Activated CD4-positive, alpha-beta memory T cell treated with anti-CD3 and anti-CD28 coated beads for 36 hours (primary cell): ENCODE measurements at regions not wholly inside any gene's neighbourhood (a gene's known extent, or its start where the extent isn't known, plus 50 kb on each side); places are given as distances from the start of the nearest gene placed in this dataset.
"Not testable (repeated sequence)": the region's sequence is repeated elsewhere in the genome, so short reads cannot be mapped to it uniquely, and the experiment has no call there.

ENCODE experiments used
- CTCF ChIA-PET: fragments of 350-600 bp; sonication (Branson Sonifier 250); formaldehyde crosslinking; loops from one replicate; lab custom pipeline; 2021; ENCODE audit warnings: antibody characterized with exemption, inconsistent platforms; lab: Charles Lee
- POLR2A ChIA-PET: fragments of 350-600 bp; sonication (Branson Sonifier 250); formaldehyde crosslinking; loops from one replicate; lab custom pipeline; 2021; ENCODE audit warnings: antibody characterized with exemption; lab: Charles Lee
- DNase-seq: peaks from one replicate; pipeline ENCODE4 v3.0.0-alpha.2; 2020
- H3K27ac Mint-ChIP-seq: one replicate; pipeline ENCODE4 v1.8.0; 2021; ENCODE audit warnings: mixed read lengths
- H3K27me3 Mint-ChIP-seq: one replicate; pipeline ENCODE4 v1.8.0; 2021; ENCODE audit warnings: mixed read lengths
- H3K36me3 Mint-ChIP-seq: one replicate; pipeline ENCODE4 v1.8.0; 2021; ENCODE audit warnings: mixed read lengths
- H3K4me1 Mint-ChIP-seq: one replicate; pipeline ENCODE4 v1.8.0; 2021; ENCODE audit warnings: low read depth, mixed read lengths
- H3K4me3 Mint-ChIP-seq: one replicate; pipeline ENCODE4 v1.8.0; 2021; ENCODE audit warnings: mild to moderate bottlenecking, mixed read lengths
- H3K9me3 Mint-ChIP-seq: one replicate; pipeline ENCODE4 v1.8.0; 2021; ENCODE audit warnings: mixed read lengths
- intact Hi-C: fragments of 100-400 bp; cut with micrococcal nuclease; formaldehyde crosslinking; loops from one replicate; pipeline ENCODE4 v1.15.1; 2023

DNA sequence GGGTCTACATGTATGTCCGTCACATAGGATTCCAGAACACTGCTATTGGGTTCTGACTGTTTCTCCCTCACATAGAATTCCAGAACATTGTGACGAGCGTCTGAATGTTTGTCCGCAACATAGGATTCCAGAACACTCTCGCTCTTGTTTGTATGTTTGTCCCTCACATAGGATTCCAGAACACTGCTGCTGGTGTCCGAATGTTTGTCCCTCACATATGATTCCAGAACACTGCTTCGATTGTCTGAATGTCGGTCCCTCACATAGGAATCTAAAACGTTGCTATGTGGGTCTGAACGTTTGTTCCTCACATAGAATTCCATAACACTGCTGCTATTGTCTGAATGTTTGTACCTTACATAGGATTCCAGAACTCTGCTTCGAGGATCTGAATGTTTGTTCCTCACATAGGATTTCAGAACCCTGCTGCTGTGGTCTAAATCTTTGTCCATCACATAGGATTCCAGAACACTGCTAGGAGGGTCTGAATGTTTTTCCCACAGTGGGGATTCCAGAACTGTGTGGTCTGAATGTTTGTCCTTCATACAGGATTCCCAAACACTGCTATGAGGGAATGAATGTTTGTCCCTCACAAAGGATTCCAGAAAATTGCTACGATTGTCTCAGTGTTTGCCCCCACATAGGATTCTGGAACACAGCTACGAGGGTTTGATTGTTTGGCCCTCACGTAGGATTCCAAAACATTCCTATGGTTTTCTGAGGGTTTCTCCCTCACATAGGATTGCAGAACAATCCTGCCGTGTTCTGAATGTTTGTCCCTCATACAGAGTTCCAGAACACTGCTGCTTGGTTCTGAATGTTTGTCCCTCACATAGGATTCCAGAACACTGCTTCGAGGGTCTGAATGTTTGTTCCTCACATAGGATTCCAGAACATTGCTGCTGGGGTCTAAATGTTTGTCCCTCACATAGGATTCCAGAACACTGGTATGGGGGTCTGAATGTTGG, 220.5 kb downstream of the FOXD4L6 start:
- Mint-ChIP-seq H3K27me3 (peaks cover 7% of the 10 kb centered on the region), H3K9me3 (peaks cover 100% of the 10 kb centered on the region), H3K4me3 (no peak overlapping the region), H3K27ac (no peak overlapping the region), H3K36me3 (peaks cover 62% of the 10 kb centered on the region), H3K4me1 (no peaks in the 10 kb centered on the region)
- intact Hi-C loops, result no loop called here
- ChIA-PET CTCF (no interaction called here), POLR2A (no interaction called here)
- no peak for DNase-seq

DNA sequence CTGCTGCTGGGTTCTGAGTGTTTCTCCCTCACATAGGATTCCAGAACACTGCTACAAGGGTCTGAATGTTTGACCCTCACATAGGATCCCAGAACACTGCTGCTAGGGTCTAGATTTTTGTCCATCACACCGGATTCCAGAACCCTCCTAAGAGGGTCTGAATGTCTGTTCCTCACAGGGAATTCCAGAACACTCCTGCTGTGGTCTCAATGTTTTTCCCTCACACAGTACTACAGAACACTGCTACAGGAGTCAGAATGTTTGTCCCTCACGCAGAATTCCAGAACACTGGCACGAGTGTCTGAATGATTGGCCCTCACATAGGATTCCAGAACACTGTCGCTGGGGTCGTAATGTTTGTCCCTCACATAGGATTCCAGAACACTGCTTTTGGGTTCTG, 221.6 kb downstream of the FOXD4L6 start:
- H3K27me3 Mint-ChIP-seq, DNase-seq, CTCF ChIA-PET, H3K4me1 Mint-ChIP-seq, intact Hi-C loops, POLR2A ChIA-PET, H3K27ac Mint-ChIP-seq, H3K4me3 Mint-ChIP-seq: not testable (repeated sequence)
- Mint-ChIP-seq H3K36me3 (peaks cover 69% of the 10 kb centered on the region), H3K9me3 (peaks cover 100% of the 10 kb centered on the region)

DNA sequence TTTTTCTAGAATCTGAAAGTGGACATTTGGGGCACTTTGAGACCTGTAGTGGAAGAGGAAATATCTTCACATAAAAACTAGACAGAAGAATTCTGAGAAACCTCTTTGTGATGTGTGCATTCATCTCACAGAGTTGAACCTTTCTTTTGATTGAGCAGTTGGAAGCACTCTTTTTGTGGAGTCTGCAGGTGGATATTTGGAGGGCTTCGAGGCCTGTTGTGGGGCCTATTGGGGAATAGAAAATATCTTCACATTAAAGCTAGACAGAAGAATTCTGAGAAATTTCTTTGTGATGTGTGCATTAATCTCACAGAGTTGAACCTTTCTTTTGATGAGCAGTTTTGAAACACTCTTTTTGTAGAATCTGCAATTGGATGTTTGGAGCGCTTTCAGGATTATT, 236.2 kb downstream of the FOXD4L6 start:
- Mint-ChIP-seq H3K9me3 (peaks cover 98% of the 10 kb centered on the region), H3K36me3 (peaks cover 96% of the 10 kb centered on the region)
- H3K27me3 Mint-ChIP-seq, POLR2A ChIA-PET, DNase-seq, H3K4me1 Mint-ChIP-seq, intact Hi-C loops, H3K4me3 Mint-ChIP-seq, CTCF ChIA-PET, H3K27ac Mint-ChIP-seq: not testable (repeated sequence)

DNA sequence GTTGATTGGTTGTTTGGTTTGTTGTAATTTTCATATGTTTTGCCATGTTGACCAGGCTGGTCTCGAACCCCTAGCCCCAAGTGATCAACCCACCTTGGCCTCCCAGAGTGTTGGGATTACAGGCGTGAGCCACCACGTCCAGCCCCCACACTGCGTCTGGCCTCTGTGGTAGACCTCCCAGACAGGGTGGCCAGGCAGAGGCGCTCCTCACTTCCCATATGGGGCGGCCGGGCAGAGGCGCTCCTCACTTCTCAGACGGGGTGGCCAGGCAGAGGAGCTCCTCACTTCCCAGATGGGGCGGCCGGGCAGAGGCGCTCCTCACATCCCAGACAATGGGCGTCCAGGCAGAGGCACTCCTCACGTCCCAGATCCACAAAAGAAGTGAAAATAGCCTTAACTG, 242.6 kb downstream of the FOXD4L6 start:
- DNase-seq, H3K27me3 Mint-ChIP-seq, H3K4me1 Mint-ChIP-seq, intact Hi-C loops, POLR2A ChIA-PET, CTCF ChIA-PET, H3K27ac Mint-ChIP-seq, H3K4me3 Mint-ChIP-seq: not testable (repeated sequence)
- Mint-ChIP-seq H3K9me3 (peaks cover 96% of the 10 kb centered on the region), H3K36me3 (peaks cover 70% of the 10 kb centered on the region)

DNA sequence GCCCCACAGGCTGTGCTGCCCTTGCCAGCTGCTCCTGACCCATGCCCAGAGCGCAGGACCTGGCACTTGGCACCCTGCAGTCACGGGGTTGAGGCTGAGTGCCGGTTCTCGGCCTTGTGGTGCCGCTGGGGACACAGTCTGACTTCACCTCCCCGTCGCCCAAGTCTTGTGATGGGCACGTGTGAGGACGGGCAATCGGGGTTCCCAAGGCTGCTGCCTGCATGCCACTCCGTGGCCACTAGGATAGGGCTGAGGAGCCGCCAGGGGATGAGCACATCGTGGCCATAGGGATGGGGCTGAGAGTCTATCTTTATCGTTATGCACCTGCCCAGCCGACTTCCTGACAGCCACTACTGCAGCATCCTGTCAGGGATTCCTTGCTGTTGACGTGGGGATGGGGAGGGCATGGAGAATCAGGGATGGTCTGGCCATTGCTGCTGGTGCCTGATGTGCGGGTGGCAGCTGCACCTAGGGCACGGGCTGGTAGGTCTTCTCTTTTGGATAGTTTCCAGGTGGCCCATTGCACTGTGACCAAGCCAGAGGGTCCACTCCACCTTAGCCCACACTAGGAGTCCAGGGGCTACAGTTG, 243.5 kb downstream of the FOXD4L6 start:
- POLR2A ChIA-PET, H3K27me3 Mint-ChIP-seq, DNase-seq, intact Hi-C loops, H3K4me3 Mint-ChIP-seq, H3K4me1 Mint-ChIP-seq, H3K27ac Mint-ChIP-seq, CTCF ChIA-PET: not testable (repeated sequence)
- Mint-ChIP-seq H3K36me3 (peaks cover 70% of the 10 kb centered on the region), H3K9me3 (peaks cover 97% of the 10 kb centered on the region)

DNA sequence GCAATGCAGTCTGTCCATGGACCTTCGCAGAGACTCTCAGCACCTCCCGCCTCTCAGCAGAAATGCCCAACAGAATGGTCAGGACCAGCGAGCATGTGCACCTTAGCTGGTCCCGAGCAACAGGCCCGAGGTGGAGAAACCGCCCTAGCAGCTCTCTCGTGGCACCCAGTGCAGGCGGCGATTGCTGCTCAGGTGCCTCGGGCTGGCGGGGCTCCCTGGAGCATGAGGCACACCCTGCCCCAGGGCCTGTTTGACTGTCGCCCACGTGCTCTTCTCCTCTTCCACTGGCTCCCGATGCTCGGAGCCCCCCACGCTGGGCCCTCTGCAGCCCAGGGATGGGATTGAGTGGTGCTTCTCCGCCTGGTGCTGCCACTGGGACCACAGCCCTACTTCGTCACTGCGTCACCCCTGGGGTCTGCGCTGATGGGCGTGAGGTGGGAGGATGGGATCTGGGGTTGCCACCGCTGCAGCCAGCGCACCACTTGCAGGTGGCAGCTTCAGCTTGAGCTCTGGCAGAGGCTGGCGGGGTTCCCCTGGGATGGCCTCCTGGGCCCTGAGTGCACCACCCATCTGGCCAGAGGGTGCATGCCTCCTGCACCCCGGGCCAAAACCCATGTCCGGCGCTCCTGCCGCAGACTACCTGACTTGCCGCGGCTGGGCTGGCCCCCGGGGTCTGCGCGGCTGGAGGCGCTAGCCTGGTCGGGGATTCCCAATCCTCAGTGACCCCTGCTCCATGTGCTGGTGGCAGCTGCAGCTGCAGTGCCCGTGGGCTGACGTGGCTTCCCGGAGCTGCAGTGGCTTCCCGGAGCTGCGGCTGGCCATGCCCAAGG, 244.2 kb downstream of the FOXD4L6 start:
- intact Hi-C loops, result no loop called here
- H3K9me3 Mint-ChIP-seq, result peaks cover 97% of the 10 kb centered on the region
- DNase-seq, result no peak
- H3K27me3 Mint-ChIP-seq, result no peaks in the 10 kb centered on the region
- ChIA-PET POLR2A (no interaction called here), CTCF (no interaction called here)
- H3K4me1 Mint-ChIP-seq, result no peaks in the 10 kb centered on the region
- no peak overlapping the region for H3K4me3 Mint-ChIP-seq
- peaks cover 69% of the 10 kb centered on the region for H3K36me3 Mint-ChIP-seq
- H3K27ac Mint-ChIP-seq, result no peak overlapping the region

DNA sequence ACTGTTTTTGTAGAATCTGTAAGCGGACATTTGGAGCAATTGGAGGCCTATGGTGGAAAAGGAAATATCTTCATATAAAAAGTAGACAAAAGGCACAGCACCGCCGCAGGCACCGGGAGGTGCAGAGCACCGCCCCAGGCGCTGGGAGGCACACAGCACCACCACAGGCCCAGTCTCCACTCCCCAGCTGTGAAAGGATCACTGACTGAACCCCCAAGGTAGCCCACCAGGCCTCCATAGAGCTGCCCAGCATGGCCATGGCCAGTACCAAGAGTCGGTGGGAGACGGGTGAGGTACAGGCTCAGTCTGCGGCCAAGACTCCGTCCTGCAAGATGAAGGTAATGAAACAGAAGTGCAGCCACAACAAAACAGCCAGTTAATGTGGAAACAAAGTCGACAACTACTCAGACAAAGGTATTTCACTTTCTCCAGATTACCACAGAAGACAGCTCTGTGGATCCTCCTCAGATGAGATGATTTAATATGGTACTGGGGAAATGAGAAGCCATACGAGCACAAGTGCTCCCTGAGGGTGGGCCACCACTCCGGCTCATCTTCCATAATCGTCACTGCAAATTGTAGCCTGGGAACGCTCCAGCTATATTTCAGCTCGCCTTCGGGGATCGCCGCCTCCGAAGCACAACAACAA, 244.9 kb downstream of the FOXD4L6 start:
- H3K4me3 Mint-ChIP-seq, DNase-seq, H3K4me1 Mint-ChIP-seq, H3K27ac Mint-ChIP-seq, POLR2A ChIA-PET, intact Hi-C loops, CTCF ChIA-PET, H3K27me3 Mint-ChIP-seq: not testable (repeated sequence)
- Mint-ChIP-seq H3K36me3 (peaks cover 62% of the 10 kb centered on the region), H3K9me3 (peaks cover 96% of the 10 kb centered on the region)

DNA sequence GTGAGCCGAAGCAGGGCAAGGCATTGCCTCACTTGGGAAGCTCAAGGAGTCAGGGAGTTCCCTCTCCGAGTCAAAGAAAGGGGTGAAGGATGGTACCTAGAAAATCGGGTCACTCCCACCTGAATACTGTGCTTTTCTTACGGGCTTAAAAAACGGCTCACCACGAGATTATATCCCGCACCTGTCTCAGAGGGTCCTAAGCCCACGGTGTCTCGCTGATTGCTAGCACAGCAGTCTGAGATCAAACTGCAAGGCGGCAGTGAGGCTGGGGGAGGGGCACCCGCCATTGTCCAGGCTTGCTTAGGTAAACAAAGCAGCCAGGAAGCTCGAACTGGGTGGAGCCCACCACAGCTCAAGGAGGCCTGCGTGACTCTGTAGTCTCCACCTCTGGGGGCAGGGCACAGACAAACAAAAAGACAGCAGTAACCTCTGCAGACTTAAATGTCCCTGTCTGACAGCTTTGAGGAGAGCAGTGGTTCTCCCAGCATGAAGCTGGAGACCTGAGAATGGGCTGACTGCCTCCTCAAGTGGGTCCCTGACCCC, 254.7 kb downstream of the FOXD4L6 start:
- H3K4me1 Mint-ChIP-seq, intact Hi-C loops, CTCF ChIA-PET, POLR2A ChIA-PET, H3K27me3 Mint-ChIP-seq, H3K4me3 Mint-ChIP-seq, H3K27ac Mint-ChIP-seq, DNase-seq: not testable (repeated sequence)
- peaks cover 77% of the 10 kb centered on the region for H3K9me3 Mint-ChIP-seq
- peaks cover 62% of the 10 kb centered on the region for H3K36me3 Mint-ChIP-seq

DNA sequence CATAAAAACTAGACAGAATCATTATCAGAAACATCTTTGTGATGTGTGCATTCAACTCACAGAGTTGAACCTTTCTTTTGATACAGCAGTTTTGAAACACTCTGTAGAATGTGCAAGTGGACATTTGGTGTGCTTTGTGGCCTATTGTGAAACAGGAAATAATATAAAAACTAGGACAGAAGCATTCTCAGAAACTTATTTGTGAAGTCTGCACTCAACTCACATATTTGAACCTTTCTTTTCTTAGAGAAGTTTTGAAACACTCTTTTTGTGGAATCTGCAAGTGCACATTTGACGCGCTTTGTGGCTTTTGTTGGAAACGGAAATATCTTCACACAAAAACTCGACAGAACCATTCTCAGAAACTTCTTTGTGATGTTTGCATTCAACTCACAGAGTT, 260.0 kb downstream of the FOXD4L6 start:
- H3K27me3 Mint-ChIP-seq, intact Hi-C loops, H3K27ac Mint-ChIP-seq, H3K4me1 Mint-ChIP-seq, POLR2A ChIA-PET, H3K4me3 Mint-ChIP-seq, CTCF ChIA-PET, DNase-seq: not testable (repeated sequence)
- H3K9me3 Mint-ChIP-seq, result peaks cover 63% of the 10 kb centered on the region
- peaks cover 57% of the 10 kb centered on the region for H3K36me3 Mint-ChIP-seq
